OCI-LY1 (cell line): ENCODE measurements at regions not wholly inside any gene's neighbourhood (a gene's known extent, or its start where the extent isn't known, plus 50 kb on each side); places are given as distances from the start of the nearest gene placed in this dataset.

Source experiments
- H2AFZ ChIP-seq: fragments of 200-600 bp; sonication (generic), shearing (Covaris generic); 2 replicates; pipeline ENCODE4 v1.6.0; 2014; ENCODE audit warnings: antibody characterized with exemption, mild to moderate bottlenecking, low read length
- H3F3A ChIP-seq: fragments of 200-600 bp; sonication (generic), shearing (Covaris generic); 2 replicates; pipeline ENCODE4 v1.6.0; 2014; ENCODE audit warnings: mild to moderate bottlenecking, antibody characterized with exemption, low read length, moderate library complexity; ENCODE audit not compliant: insufficient read depth
- H3K27ac ChIP-seq: fragments of 200-600 bp; sonication (generic); 2 replicates; pipeline ENCODE4 v1.5.1; 2014; ENCODE audit warnings: low read length, mixed run types, mild to moderate bottlenecking, low read depth; ENCODE audit not compliant: poor library complexity, severe bottlenecking
- H3K27me3 ChIP-seq: fragments of 200-600 bp; sonication (generic); 2 replicates; pipeline ENCODE4 v1.6.0; 2014; ENCODE audit warnings: antibody characterized with exemption, mild to moderate bottlenecking, low read length, moderate library complexity; ENCODE audit not compliant: insufficient read depth
- H3K36me3 ChIP-seq: fragments of 200-600 bp; sonication (generic); 2 replicates; pipeline ENCODE4 v1.6.1; 2014; ENCODE audit warnings: mild to moderate bottlenecking, antibody characterized with exemption, low read length, moderate library complexity, mixed read lengths; ENCODE audit not compliant: insufficient read depth
- H3K4me1 ChIP-seq: fragments of 200-600 bp; sonication (generic); 2 replicates; pipeline ENCODE4 v1.5.1; 2014; ENCODE audit warnings: mild to moderate bottlenecking, low read length, moderate library complexity; ENCODE audit not compliant: insufficient read depth, severe bottlenecking
- H3K4me2 ChIP-seq: fragments of 200-600 bp; sonication (generic), shearing (Covaris generic); 2 replicates; pipeline ENCODE4 v1.6.1; 2014; ENCODE audit warnings: low read length
- H3K4me3 ChIP-seq: fragments of 200-600 bp; sonication (generic); 2 replicates; pipeline ENCODE4 v1.5.1; 2014; ENCODE audit warnings: low read length, low read depth, mild to moderate bottlenecking, mixed read lengths; ENCODE audit not compliant: poor library complexity, severe bottlenecking
- H3K79me2 ChIP-seq: fragments of 200-600 bp; shearing (Covaris generic); 2 replicates; pipeline ENCODE4 v1.6.1; 2016; ENCODE audit warnings: mixed run types, low read length, mixed read lengths; ENCODE audit not compliant: insufficient read depth
- H3K9ac ChIP-seq: fragments of 200-600 bp; sonication (generic), shearing (Covaris generic); 2 replicates; pipeline ENCODE4 v1.6.1; 2014; ENCODE audit warnings: mild to moderate bottlenecking, low read length, mixed read lengths
- H3K9me2 ChIP-seq: fragments of 200-600 bp; sonication (generic), shearing (Covaris generic); 2 replicates; pipeline ENCODE4 v1.6.1; 2014; ENCODE audit warnings: low read depth, mild to moderate bottlenecking, low read length, mixed read lengths
- H3K9me3 ChIP-seq: fragments of 200-600 bp; shearing (Covaris generic); 2 replicates; pipeline ENCODE4 v1.6.1; 2014; ENCODE audit warnings: low read length, mixed read lengths
- H4K20me1 ChIP-seq: fragments of 200-600 bp; sonication (generic), shearing (Covaris generic); 2 replicates; pipeline ENCODE4 v1.6.0; 2016; ENCODE audit warnings: mild to moderate bottlenecking, low read length; ENCODE audit not compliant: insufficient read depth
- EZH2 ChIP-seq: fragments of 200-600 bp; sonication (generic), shearing (Covaris generic); IDR thresholded peaks from 2 replicates; pipeline ENCODE4 v1.8.0; 2017; ENCODE audit warnings: borderline replicate concordance, mixed run types, mild to moderate bottlenecking, antibody characterized with exemption, low read length, moderate library complexity, mixed read lengths
- TF ChIP-seq, protein P1 (sequence below): fragments of 200-600 bp; sonication (generic), shearing (Covaris generic); IDR thresholded peaks from 2 replicates; pipeline ENCODE4 v1.5.1; 2017; ENCODE audit warnings: mild to moderate bottlenecking, antibody characterized with exemption, low read length, moderate library complexity, mixed read lengths

DNA sequence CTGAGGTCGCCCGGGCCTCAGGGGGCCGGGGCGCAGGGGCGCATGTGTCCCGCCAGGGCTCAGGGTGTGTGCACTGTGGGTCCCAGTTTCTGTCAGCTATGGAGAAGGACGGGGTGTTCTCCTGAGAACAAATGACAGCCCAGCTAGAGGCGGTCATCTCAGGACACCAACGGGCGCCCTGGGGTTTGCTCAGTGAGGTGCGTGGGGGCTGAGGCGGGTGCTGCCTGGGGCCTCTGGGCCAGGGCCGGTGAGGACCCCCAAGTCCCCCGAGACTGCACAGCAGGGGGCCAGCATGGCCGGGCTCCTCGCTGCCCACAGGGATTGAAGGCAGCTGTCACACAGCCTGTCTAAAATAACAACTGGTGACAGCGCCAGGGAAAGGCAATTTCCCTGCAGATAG is 808.8 kb upstream of the SOX11 start:
- H3K36me3 ChIP-seq: no peaks in the 10 kb centered on the region
- no peak overlapping the region for H2AFZ ChIP-seq

DNA sequence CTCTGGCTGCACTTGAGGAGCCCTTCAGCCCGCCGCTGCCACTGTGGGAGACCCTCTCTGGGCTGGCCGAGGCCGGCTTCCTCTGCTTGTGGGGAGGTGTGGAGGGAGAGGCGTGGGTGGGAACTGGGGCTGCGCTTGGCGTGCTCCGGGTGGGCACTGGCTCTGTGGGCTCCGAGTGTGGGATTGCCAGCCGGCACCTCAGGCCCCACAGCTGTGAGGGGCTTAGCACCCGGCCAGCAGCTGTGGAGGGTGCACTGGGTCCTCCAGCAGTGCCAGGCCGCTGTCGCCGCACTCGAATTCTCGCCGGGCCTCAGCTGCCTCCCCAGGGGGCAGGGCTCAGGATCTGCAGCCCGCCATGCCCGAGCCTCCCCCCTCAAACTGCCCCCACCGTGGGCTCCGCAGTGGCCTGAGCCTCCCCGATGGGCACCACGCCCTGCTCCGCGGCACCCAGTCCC is 808.0 kb upstream of the SOX11 start:
- Histone ChIP-seq H4K20me1 (no peaks in the 10 kb centered on the region), H3K9me3 (no peaks in the 10 kb centered on the region), H3K4me2 (no peak overlapping the region), H3F3A (no peaks in the 10 kb centered on the region), H3K4me3 (no peak overlapping the region), H2AFZ (no peak overlapping the region), H3K9ac (no peak overlapping the region), H3K9me2 (no peaks in the 10 kb centered on the region), H3K4me1 (no peaks in the 10 kb centered on the region), H3K79me2 (no peaks in the 10 kb centered on the region), H3K36me3 (no peaks in the 10 kb centered on the region), H3K27ac (no peak overlapping the region), H3K27me3 (no peaks in the 10 kb centered on the region)
- TF ChIP-seq EZH2: no peak
- TF ChIP-seq, protein P1, sequence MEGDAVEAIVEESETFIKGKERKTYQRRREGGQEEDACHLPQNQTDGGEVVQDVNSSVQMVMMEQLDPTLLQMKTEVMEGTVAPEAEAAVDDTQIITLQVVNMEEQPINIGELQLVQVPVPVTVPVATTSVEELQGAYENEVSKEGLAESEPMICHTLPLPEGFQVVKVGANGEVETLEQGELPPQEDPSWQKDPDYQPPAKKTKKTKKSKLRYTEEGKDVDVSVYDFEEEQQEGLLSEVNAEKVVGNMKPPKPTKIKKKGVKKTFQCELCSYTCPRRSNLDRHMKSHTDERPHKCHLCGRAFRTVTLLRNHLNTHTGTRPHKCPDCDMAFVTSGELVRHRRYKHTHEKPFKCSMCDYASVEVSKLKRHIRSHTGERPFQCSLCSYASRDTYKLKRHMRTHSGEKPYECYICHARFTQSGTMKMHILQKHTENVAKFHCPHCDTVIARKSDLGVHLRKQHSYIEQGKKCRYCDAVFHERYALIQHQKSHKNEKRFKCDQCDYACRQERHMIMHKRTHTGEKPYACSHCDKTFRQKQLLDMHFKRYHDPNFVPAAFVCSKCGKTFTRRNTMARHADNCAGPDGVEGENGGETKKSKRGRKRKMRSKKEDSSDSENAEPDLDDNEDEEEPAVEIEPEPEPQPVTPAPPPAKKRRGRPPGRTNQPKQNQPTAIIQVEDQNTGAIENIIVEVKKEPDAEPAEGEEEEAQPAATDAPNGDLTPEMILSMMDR: no peak

More for the DNA sequence above, 808.8 kb upstream of the SOX11 start:
- Histone ChIP-seq H3K27ac (no peak overlapping the region), H3K9me2 (no peaks in the 10 kb centered on the region), H3K9ac (no peak overlapping the region), H3K4me2 (no peak overlapping the region), H3K9me3 (no peaks in the 10 kb centered on the region), H4K20me1 (no peaks in the 10 kb centered on the region), H3K79me2 (no peaks in the 10 kb centered on the region), H3K27me3 (no peaks in the 10 kb centered on the region), H3K4me3 (no peak overlapping the region), H3K4me1 (no peaks in the 10 kb centered on the region), H3F3A (no peaks in the 10 kb centered on the region)
- TF ChIP-seq, protein P1: no peak
- TF ChIP-seq EZH2: no peak

DNA sequence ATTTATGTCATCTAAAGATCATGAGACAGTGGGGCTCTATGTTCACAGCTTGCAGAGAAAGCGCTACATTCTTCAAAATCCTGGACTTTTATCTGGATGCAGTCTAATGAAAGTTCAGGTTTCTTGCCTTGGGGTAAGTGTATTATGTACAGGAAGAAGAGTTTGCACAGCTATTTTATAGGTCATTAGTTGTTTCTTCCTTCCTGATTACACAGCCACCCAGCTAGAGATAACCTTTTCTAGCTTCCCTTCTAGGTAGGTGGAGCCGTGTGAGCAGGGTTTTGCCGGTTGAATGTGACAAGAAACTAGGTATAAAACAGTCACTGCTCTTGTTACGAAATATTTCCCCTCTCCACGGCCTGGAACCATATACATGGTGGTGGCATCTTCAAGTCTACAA is 800.8 kb upstream of the SOX11 start:
- no peaks in the 10 kb centered on the region for H3K79me2 ChIP-seq
- no peak overlapping the region for H2AFZ ChIP-seq
- no peaks in the 10 kb centered on the region for H3K9me3 ChIP-seq
- H3K4me1 ChIP-seq: no peaks in the 10 kb centered on the region
- no peaks in the 10 kb centered on the region for H3F3A ChIP-seq
- H4K20me1 ChIP-seq: no peaks in the 10 kb centered on the region
- no peaks in the 10 kb centered on the region for H3K27me3 ChIP-seq
- TF ChIP-seq, protein P1: no peak
- no peak for TF ChIP-seq EZH2
- no peak overlapping the region for H3K9ac ChIP-seq
- H3K4me3 ChIP-seq: no peak overlapping the region
- H3K36me3 ChIP-seq: no peaks in the 10 kb centered on the region
- H3K4me2 ChIP-seq: no peak overlapping the region
- no peaks in the 10 kb centered on the region for H3K9me2 ChIP-seq
- H3K27ac ChIP-seq: no peak overlapping the region
